ENCODE measurements at regions not wholly inside any gene's neighbourhood (a gene's known extent, or its start where the extent isn't known, plus 50 kb on each side); places are given as distances from the start of the nearest gene placed in this dataset.

- no peak for ATAC-seq
- WGBS, 2 donors = 57 to 81% methylated on average over 2 of the region's 2 CpGs
- no peak for DNase-seq
- H3K27me3 ChIP-seq = no peaks in the 10 kb centered on the region
- H3K36me3 ChIP-seq (replicated peaks in 1 of 2; ENCODE audit: insufficient read depth in 1 of 2, low read depth in 2 of 2) = no peaks in the 10 kb centered on the region
- H3K4me3 ChIP-seq = no peak overlapping the region
- H3K4me1 ChIP-seq = no peaks in the 10 kb centered on the region
- intact Hi-C loops (cut with DNase I) = no loop called here
- no peaks in the 10 kb centered on the region for H3K9me3 ChIP-seq
- TF ChIP-seq, protein P1, sequence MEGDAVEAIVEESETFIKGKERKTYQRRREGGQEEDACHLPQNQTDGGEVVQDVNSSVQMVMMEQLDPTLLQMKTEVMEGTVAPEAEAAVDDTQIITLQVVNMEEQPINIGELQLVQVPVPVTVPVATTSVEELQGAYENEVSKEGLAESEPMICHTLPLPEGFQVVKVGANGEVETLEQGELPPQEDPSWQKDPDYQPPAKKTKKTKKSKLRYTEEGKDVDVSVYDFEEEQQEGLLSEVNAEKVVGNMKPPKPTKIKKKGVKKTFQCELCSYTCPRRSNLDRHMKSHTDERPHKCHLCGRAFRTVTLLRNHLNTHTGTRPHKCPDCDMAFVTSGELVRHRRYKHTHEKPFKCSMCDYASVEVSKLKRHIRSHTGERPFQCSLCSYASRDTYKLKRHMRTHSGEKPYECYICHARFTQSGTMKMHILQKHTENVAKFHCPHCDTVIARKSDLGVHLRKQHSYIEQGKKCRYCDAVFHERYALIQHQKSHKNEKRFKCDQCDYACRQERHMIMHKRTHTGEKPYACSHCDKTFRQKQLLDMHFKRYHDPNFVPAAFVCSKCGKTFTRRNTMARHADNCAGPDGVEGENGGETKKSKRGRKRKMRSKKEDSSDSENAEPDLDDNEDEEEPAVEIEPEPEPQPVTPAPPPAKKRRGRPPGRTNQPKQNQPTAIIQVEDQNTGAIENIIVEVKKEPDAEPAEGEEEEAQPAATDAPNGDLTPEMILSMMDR (IDR thresholded peaks at IDR 0.05) = no peak
- H3K27ac ChIP-seq = no peak overlapping the region
Measured at GRCh38 chr12:107159384-107159900, 66.1 kb upstream of the CRY1 start.

- H3K27ac ChIP-seq = no peak overlapping the region
- no peaks in the 10 kb centered on the region for H3K4me1 ChIP-seq
- DNase-seq (no peak), ATAC-seq (no peak)
- WGBS, 2 donors = 72 to 81% methylated on average over 4 of the region's 4 CpGs
- no peak for TF ChIP-seq POLR2A (IDR thresholded peaks at IDR 0.05)
- TF ChIP-seq, protein P1 (IDR thresholded peaks at IDR 0.05) = no peak
- no peaks in the 10 kb centered on the region for H3K9me3 ChIP-seq
- intact Hi-C loops (cut with DNase I) = no loop called here
- no peak overlapping the region for H3K4me3 ChIP-seq
- no peaks in the 10 kb centered on the region for H3K27me3 ChIP-seq
- H3K36me3 ChIP-seq (replicated peaks in 1 of 2; ENCODE audit: insufficient read depth in 1 of 2, low read depth in 2 of 2) = no peaks in the 10 kb centered on the region
Measured at GRCh38 chr12:107163413-107163812, 70.1 kb upstream of the CRY1 start.

DNA sequence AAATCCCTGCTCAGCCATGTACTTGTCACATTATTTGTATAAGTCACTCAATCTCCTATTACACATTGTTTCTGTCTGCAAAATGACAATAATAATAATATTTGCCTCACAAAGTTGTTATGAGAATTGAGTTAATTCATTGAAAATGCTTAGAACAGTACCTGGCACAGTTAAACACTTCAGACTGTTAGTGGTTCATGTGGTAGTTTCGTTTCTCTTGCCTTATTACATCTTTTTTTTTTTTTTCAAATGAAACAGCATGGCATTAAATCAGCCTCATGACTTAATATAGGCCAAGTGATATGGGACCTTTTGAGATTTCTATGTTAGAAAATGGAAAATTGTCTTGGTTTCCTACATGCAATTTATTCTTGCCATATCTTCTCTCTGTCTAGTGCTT, 71.0 kb upstream of the CRY1 start:
- no peak for ATAC-seq
- no peak overlapping the region for H3K4me3 ChIP-seq
- H3K36me3 ChIP-seq (replicated peaks in 1 of 2; ENCODE audit: insufficient read depth in 1 of 2, low read depth in 2 of 2) = no peaks in the 10 kb centered on the region
- H3K9me3 ChIP-seq = no peaks in the 10 kb centered on the region
- H3K27me3 ChIP-seq = no peaks in the 10 kb centered on the region
- 49% methylated on average over 1 of the region's 1 CpG for WGBS, 2 donors
- H3K4me1 ChIP-seq = no peaks in the 10 kb centered on the region
- intact Hi-C loops (cut with DNase I) = no loop called here
- H3K27ac ChIP-seq = no peak overlapping the region
- TF ChIP-seq, protein P1 (IDR thresholded peaks at IDR 0.05) = no peak
- no peak for TF ChIP-seq POLR2A (IDR thresholded peaks at IDR 0.05)
- no peak for DNase-seq

DNA sequence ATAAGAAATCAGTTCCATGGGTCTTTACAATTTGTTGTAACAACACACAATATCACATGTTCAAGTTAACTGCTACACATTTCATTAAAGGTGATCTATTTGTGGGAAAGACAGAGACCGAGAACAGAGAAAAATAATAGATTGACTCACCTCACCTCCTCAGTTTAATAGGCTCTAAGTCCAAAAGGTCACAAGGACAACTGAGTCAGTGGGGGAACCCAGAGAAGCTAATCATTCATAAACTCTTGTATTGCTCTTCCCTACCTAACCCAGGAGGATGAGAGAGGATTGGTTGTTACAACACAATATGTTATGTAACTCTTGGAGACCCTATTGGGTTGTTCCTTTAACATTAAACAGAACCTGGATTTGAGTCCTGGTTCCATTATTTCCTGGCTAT, 72.2 kb upstream of the CRY1 start:
- H3K9me3 ChIP-seq = no peaks in the 10 kb centered on the region
- intact Hi-C loops (cut with DNase I) = no loop called here
- no peaks in the 10 kb centered on the region for H3K4me1 ChIP-seq
- no peak overlapping the region for H3K4me3 ChIP-seq
- H3K27me3 ChIP-seq = no peaks in the 10 kb centered on the region
- H3K27ac ChIP-seq = no peak overlapping the region
- TF ChIP-seq, protein P1 (IDR thresholded peaks at IDR 0.05) = no peak
- no peak for TF ChIP-seq POLR2A (IDR thresholded peaks at IDR 0.05)
- no peak for DNase-seq
- WGBS, 2 donors = 68 to 71% methylated on average over 1 of the region's 1 CpG
- no peak for ATAC-seq
- H3K36me3 ChIP-seq (replicated peaks in 1 of 2; ENCODE audit: insufficient read depth in 1 of 2, low read depth in 2 of 2) = no peaks in the 10 kb centered on the region

DNA sequence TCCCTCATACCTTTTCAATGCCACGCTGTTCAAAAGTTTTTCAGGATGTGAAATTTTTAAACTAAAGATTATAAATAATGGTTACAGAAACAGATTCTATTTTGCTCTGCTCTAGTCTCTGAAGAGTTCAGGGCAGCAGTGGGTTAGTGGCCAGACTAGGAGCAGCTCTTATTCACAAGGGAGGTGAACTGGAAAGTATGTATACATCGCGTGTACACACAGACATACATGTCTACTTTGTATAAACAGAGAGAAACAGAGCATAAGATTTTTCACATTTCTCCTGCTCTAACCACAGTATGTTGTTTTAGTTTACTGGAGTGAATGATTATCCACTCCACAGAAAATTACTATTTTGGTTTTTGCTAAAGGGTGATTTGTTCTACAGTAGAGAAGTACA, 74.4 kb upstream of the CRY1 start:
- Histone ChIP-seq H3K9me3 (no peaks in the 10 kb centered on the region), H3K27ac (no peak overlapping the region), H3K4me1 (no peaks in the 10 kb centered on the region), H3K36me3 (replicated peaks in 1 of 2; ENCODE audit: insufficient read depth in 1 of 2, low read depth in 2 of 2) (no peaks in the 10 kb centered on the region), H3K27me3 (no peaks in the 10 kb centered on the region), H3K4me3 (no peak overlapping the region)
- no peak for TF ChIP-seq POLR2A (IDR thresholded peaks at IDR 0.05)
- TF ChIP-seq, protein P1 (IDR thresholded peaks at IDR 0.05) = no peak
- DNase-seq (no peak), ATAC-seq (no peak)
- 41 to 52% methylated on average over 3 of the region's 3 CpGs for WGBS, 2 donors
- intact Hi-C loops (cut with DNase I) = no loop called here

Data from body of pancreas (tissue), 4 donors.